GM23248 (cell line): ENCODE measurements at regions not wholly inside any gene's neighbourhood (a gene's known extent, or its start where the extent isn't known, plus 50 kb on each side); places are given as distances from the start of the nearest gene placed in this dataset.

Experiments used
- DNase-seq: peaks from one replicate; pipeline ENCODE4 v3.0.0-alpha.2; 2015
- H2AFZ ChIP-seq: fragments of 200-600 bp; sonication (generic); 2 replicates; pipeline ENCODE4 v1.6.1; 2016; ENCODE audit warnings: antibody characterized with exemption
- H3F3A ChIP-seq: fragments of 200-600 bp; sonication (generic); 2 replicates; pipeline ENCODE4 v1.6.1; 2016; ENCODE audit warnings: mild to moderate bottlenecking, antibody characterized with exemption, mixed run types; ENCODE audit not compliant: insufficient read depth
- H3K27ac ChIP-seq: fragments of 200-600 bp; sonication (generic); 2 replicates; pipeline ENCODE4 v1.5.1; 2016; ENCODE audit warnings: mild to moderate bottlenecking
- H3K27me3 ChIP-seq: fragments of 200-600 bp; sonication (generic); replicated peaks from 2 replicates; pipeline ENCODE4 v1.6.1; 2016; ENCODE audit warnings: mild to moderate bottlenecking; ENCODE audit not compliant: insufficient read depth
- H3K36me3 ChIP-seq: fragments of 200-600 bp; sonication (generic); 2 replicates; pipeline ENCODE4 v1.6.1; 2016; ENCODE audit warnings: low read depth, mild to moderate bottlenecking
- H3K4me1 ChIP-seq: fragments of 200-600 bp; sonication (generic); 2 replicates; pipeline ENCODE4 v1.6.1; 2016; ENCODE audit warnings: mild to moderate bottlenecking; ENCODE audit not compliant: insufficient read depth
- H3K4me2 ChIP-seq: fragments of 200-600 bp; sonication (generic); one replicate; pipeline ENCODE4 v1.6.1; 2016; ENCODE audit warnings: mild to moderate bottlenecking; ENCODE audit not compliant: unreplicated experiment
- H3K4me3 ChIP-seq: fragments of 200-600 bp; sonication (generic); 2 replicates; pipeline ENCODE4 v1.5.1; 2016; ENCODE audit warnings: mild to moderate bottlenecking
- H3K79me2 ChIP-seq: fragments of 200-600 bp; sonication (generic); 2 replicates; pipeline ENCODE4 v1.6.1; 2016; ENCODE audit warnings: mild to moderate bottlenecking; ENCODE audit not compliant: insufficient read depth
- H3K9ac ChIP-seq: fragments of 200-600 bp; sonication (generic); 2 replicates; pipeline ENCODE4 v1.6.1; 2016; ENCODE audit warnings: mild to moderate bottlenecking
- H3K9me2 ChIP-seq: fragments of 200-600 bp; sonication (generic); 2 replicates; pipeline ENCODE4 v1.6.1; 2016; ENCODE audit warnings: mixed run types, mild to moderate bottlenecking, moderate library complexity; ENCODE audit not compliant: insufficient read depth
- H3K9me3 ChIP-seq: fragments of 200-600 bp; sonication (generic); one replicate; pipeline ENCODE4 v1.6.1; 2017; ENCODE audit warnings: low read depth
- H4K20me1 ChIP-seq: fragments of 200-600 bp; sonication (generic); 2 replicates; pipeline ENCODE4 v1.6.0; 2016; ENCODE audit not compliant: insufficient read depth
- EZH2 ChIP-seq: fragments of 200-600 bp; sonication (generic); IDR thresholded peaks from 2 replicates; pipeline ENCODE4 v1.6.1; 2018; ENCODE audit warnings: antibody characterized with exemption, mild to moderate bottlenecking; ENCODE audit not compliant: insufficient read depth, poor library complexity, severe bottlenecking
- EZH2phosphoT487 ChIP-seq: fragments of 200-600 bp; sonication (generic); IDR thresholded peaks from 2 replicates; pipeline ENCODE4 v1.6.1; 2018; ENCODE audit warnings: antibody characterized with exemption, moderate library complexity, mild to moderate bottlenecking, low read depth; ENCODE audit not compliant: insufficient read depth
- WGBS, 2 experiments: methylation state at CpG; one replicate each; pipeline ENCODE4 v1.1.6; 2015 to 2017; ENCODE audit warnings: low lambda C conversion rate in 2 of 2, low coverage in 1 of 2; ENCODE audit errors: missing lambda C conversion rate in 2 of 2; 5-methylcytosine and 5-hydroxymethylcytosine counted together
- in situ Hi-C: fragments of 300-500 bp; cut with MboI; formaldehyde crosslinking; loops from 2 replicates; pipeline ENCODE4 v1.15.0; 2020

DNA sequence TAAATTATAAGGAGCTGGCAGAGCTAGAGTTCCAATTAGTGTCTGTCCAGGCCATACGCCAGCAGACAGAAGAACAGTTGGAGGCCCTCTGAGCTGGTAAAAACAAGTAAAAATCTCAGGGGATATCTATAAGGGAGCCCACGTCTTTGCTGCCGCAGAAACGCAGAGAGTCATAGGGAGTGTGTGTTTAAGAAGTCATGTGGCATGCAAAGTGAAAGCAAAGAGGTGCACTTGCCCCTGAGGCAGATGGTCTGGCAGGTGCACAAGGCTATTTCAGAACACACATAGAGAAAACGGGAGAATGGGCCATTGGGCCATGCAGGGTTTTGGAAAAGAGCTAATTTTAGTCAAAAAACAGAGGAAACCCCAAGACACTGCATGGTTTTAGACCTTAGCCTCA lies 92.7 kb downstream of the NAP1L3 start:
- H3K4me1 ChIP-seq = no peaks in the 10 kb centered on the region
- no peaks in the 10 kb centered on the region for H3K9me3 ChIP-seq
- H3K79me2 ChIP-seq = no peaks in the 10 kb centered on the region
- no peak overlapping the region for H3K27ac ChIP-seq
- no peaks in the 10 kb centered on the region for H4K20me1 ChIP-seq
- no peak overlapping the region for H3K9ac ChIP-seq
- TF ChIP-seq EZH2phosphoT487 (no peak), EZH2 (no peak)
- H3K9me2 ChIP-seq = no peaks in the 10 kb centered on the region
- no peaks in the 10 kb centered on the region for H3K27me3 ChIP-seq
- no peak for DNase-seq
- H3K4me2 ChIP-seq = no peak overlapping the region
- no peak overlapping the region for H2AFZ ChIP-seq
- 39% methylated on average over 4 to 5 of the region's 5 CpGs for WGBS, 2 experiments
- no peaks in the 10 kb centered on the region for H3F3A ChIP-seq
- H3K36me3 ChIP-seq = no peaks in the 10 kb centered on the region
- H3K4me3 ChIP-seq = no peak overlapping the region
- in situ Hi-C loops = no loop called here

DNA sequence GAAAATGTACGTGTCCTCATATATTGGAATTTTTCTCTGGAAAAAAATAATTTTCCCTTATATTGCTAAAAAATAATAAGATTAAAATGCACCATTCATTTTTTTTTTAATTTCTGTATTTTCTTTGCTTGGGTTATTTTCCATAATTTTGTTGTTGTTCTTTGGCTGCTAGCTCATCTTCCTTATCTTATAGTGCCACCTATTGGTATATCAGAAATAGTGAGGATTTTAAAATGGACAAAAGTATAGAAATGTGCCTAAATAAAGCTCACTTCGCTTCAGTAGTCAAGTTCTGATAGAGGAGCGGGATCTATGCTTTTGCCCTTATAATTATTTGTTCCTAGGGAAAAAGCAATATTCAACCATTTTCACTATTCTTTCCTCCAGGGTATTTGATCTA lies 134.8 kb downstream of the NAP1L3 start:
- in situ Hi-C loops = no loop called here
- Histone ChIP-seq H3K27me3 (no peaks in the 10 kb centered on the region), H3K27ac (no peak overlapping the region), H3K9ac (no peak overlapping the region), H3K79me2 (no peaks in the 10 kb centered on the region), H3K36me3 (no peaks in the 10 kb centered on the region), H3F3A (no peaks in the 10 kb centered on the region), H3K4me3 (no peak overlapping the region), H3K9me2 (no peaks in the 10 kb centered on the region), H3K4me2 (no peak overlapping the region), H2AFZ (no peak overlapping the region), H3K9me3 (no peaks in the 10 kb centered on the region), H4K20me1 (no peaks in the 10 kb centered on the region), H3K4me1 (no peaks in the 10 kb centered on the region)
- TF ChIP-seq EZH2phosphoT487 (no peak), EZH2 (no peak)
- 31 to 40% methylated on average over 3 of the region's 3 CpGs for WGBS, 2 experiments
- peak; percentile 8 for DNase-seq

DNA sequence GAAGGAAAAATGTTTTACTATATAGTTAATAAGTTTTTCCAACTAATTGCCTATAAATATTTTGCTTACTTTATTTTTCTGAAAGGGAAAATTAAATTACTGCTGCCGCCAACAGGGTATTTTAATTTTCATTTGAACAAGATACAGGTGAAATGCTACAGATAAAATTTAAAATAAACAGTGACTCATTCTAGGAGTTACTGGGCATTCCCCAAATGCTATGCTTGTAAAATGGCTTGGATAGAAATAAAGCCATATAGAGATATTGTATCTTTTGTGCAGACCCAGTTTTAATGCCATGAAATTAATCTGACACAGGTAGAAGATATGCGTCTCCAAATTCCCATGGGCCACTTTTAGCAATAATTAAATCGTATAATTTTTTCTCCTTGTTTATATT lies 144.5 kb downstream of the NAP1L3 start:
- H3F3A ChIP-seq = no peaks in the 10 kb centered on the region
- no peaks in the 10 kb centered on the region for H3K36me3 ChIP-seq
- in situ Hi-C loops = no loop called here
- no peak for DNase-seq
- no peak overlapping the region for H3K27ac ChIP-seq
- H3K9me2 ChIP-seq = no peaks in the 10 kb centered on the region
- H3K4me1 ChIP-seq = no peaks in the 10 kb centered on the region
- TF ChIP-seq EZH2phosphoT487 = no peak
- no peak for TF ChIP-seq EZH2
- no peaks in the 10 kb centered on the region for H3K79me2 ChIP-seq
- H3K4me2 ChIP-seq = no peak overlapping the region
- H3K9ac ChIP-seq = no peak overlapping the region
- no peaks in the 10 kb centered on the region for H4K20me1 ChIP-seq
- H3K4me3 ChIP-seq = no peak overlapping the region
- H2AFZ ChIP-seq = no peak overlapping the region
- H3K27me3 ChIP-seq = no peaks in the 10 kb centered on the region
- 47 to 72% methylated on average over 3 of the region's 3 CpGs for WGBS, 2 experiments
- H3K9me3 ChIP-seq = no peaks in the 10 kb centered on the region
